Stomach (tissue), 4 donors: ENCODE measurements at regions not wholly inside any gene's neighbourhood (a gene's known extent, or its start where the extent isn't known, plus 50 kb on each side); places are given as distances from the start of the nearest gene placed in this dataset.

Experiments used
- EP300 ChIP-seq: sonication (generic); formaldehyde crosslinking; IDR thresholded peaks from one replicate; pipeline ENCODE4 v1.6.1; 2017; ENCODE audit warnings: antibody characterized with exemption
- POLR2A ChIP-seq, 4 donors: fragments of 450-650 bp; IDR thresholded peaks; one replicate each; pipeline ENCODE4 v1.6.1; 2016; ENCODE audit warnings: antibody characterized with exemption in 4 of 4, control low read depth in 2 of 4, mild to moderate bottlenecking in 1 of 4, moderate library complexity in 1 of 4
- POLR2AphosphoS5 ChIP-seq, 3 donors: sonication (generic); formaldehyde crosslinking; IDR thresholded peaks; one replicate each; pipeline ENCODE4 v1.6.1; 2016; ENCODE audit warnings: antibody characterized with exemption in 3 of 3
- TF ChIP-seq, protein P1 (sequence below), 7 experiments: fragments of 450-650 bp in 4 of 7; fragments of 200-600 bp in 3 of 7; sonication (generic) in 3 of 7; IDR thresholded peaks; one replicate each; pipeline ENCODE4 v1.5.1; 2016 to 2019; ENCODE audit warnings: antibody characterized with exemption in 7 of 7, control low read depth in 2 of 7, mild to moderate bottlenecking in 1 of 7

- TF ChIP-seq, protein P1, sequence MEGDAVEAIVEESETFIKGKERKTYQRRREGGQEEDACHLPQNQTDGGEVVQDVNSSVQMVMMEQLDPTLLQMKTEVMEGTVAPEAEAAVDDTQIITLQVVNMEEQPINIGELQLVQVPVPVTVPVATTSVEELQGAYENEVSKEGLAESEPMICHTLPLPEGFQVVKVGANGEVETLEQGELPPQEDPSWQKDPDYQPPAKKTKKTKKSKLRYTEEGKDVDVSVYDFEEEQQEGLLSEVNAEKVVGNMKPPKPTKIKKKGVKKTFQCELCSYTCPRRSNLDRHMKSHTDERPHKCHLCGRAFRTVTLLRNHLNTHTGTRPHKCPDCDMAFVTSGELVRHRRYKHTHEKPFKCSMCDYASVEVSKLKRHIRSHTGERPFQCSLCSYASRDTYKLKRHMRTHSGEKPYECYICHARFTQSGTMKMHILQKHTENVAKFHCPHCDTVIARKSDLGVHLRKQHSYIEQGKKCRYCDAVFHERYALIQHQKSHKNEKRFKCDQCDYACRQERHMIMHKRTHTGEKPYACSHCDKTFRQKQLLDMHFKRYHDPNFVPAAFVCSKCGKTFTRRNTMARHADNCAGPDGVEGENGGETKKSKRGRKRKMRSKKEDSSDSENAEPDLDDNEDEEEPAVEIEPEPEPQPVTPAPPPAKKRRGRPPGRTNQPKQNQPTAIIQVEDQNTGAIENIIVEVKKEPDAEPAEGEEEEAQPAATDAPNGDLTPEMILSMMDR (IDR thresholded peaks at IDR 0.05) = no peak
- TF ChIP-seq POLR2AphosphoS5 (IDR thresholded peaks at IDR 0.05) (no peak), POLR2A (IDR thresholded peaks at IDR 0.05) (no peak), EP300 (no peak)
These were observed 65.2 kb downstream of the PSMG1 start for GRCh38 chr21:39118061-39118460.
